ENCODE measurements at regions not wholly inside any gene's neighbourhood (a gene's known extent, or its start where the extent isn't known, plus 50 kb on each side); places are given as distances from the start of the nearest gene placed in this dataset.

DNA sequence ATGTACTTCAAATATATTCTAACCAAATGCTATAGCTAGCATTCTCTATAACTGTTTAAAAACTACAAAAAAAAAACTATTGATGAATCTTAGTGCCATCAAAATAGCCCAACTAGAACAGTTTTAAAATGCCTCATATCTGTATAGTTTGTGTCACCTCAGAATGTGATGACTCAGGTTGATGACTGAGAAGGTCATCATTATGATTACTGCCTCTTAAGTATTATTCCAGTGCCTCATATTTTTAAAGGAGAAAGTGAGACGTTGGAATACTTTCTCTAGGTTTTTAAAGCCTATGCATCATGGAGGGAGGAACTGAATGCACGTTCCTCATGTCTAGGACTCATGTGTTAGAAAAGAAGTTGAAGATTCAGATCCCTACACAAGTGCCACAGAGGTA lies 88.2 kb downstream of the TMA16 start:
- DNase-seq (ENCODE audit: low spot score), result no peak
- intact Hi-C loops (cut with DNase I), result no loop called here

DNA sequence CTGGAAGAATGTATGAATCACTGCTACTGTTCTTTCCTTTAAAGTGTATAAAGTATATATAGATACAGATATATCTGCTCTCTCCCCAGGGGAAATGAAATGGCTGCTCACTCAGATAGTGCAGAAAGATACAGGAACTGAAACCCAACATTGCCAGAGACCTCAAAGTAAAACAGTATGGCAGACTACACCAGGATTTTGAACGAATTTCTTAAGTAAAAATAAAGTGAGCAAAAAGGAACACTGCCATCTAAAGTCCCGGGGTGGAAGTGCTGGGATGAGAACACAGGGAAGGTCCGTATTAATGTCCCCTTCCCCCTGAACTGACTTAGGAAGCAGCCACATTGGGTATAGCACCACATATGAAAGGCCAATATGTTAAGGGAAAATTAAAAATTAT lies 93.4 kb downstream of the TMA16 start:
- DNase-seq (ENCODE audit: low spot score), result no peak
- intact Hi-C loops (cut with DNase I), result no loop called here

DNA sequence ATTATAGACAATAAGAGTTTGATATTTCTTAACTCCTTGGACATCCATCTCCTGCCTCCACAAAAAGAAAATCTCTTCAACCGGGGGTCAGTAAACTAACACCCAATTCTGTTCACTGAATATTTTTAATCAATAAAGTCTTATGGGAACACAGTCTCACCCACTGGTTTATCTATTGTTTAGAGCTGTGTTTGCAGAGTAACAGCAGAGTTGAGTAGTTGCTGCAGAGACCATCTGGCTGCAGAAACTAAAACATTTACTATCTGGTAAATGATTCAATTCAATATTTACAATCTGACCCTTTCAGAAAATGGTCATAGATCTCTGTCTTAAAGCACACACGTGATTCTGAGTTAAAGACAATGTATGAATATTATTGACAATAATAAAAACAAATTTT lies 94.0 kb downstream of the TMA16 start:
- no peak for DNase-seq (ENCODE audit: low spot score)
- intact Hi-C loops (cut with DNase I), result no loop called here

DNA sequence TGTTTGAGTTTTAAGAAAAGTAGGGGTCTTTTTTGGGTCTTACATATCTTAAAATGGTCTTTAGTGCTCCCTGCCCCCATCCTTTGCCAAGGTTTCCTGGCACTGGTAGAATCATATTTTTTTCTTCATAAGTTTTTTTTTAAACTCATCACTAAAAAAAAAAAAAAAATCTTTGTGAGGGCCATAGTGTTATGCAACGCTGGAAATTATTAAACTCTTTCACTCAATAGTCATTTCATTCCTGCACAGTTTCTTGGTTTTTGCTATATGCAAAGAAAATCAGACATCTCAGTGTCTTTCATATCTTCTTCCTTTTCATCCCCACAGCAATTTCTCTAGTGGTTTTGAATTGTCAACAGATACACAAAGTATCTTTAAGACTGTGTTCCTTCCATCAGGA lies 95.6 kb downstream of the TMA16 start:
- intact Hi-C loops (cut with DNase I), result no loop called here
- no peak for DNase-seq (ENCODE audit: low spot score)

DNA sequence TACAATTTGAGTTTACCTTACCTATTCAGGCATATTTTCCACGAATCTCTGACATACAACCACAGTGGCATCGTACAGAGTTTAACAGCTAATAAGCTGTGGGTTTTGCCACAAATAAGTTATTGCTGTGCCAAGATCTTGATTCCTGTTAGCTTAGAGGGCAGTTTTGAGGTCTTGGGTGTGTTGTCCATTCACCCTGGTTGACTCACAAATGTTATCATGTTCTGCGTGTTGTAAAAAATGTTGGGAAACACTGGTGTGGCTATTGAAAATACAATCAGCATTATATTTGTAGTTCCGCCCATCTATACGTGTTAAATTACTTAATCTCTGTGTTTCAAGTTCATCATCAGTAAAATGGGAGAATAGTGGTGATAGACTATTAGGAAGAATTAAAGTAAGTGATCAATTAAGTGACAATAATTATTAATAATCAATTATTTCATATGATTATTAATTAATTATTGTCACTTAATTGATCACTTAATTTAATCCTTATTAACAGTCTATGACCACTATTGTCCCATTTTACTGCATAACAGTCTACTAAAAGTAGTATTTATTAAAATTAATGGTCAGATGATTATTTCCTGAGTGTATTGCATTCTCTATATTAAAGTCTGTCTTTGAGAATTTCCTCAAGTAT lies 96.3 kb downstream of the TMA16 start:
- intact Hi-C loops (cut with DNase I), result no loop called here
- no peak for DNase-seq (ENCODE audit: low spot score)

DNA sequence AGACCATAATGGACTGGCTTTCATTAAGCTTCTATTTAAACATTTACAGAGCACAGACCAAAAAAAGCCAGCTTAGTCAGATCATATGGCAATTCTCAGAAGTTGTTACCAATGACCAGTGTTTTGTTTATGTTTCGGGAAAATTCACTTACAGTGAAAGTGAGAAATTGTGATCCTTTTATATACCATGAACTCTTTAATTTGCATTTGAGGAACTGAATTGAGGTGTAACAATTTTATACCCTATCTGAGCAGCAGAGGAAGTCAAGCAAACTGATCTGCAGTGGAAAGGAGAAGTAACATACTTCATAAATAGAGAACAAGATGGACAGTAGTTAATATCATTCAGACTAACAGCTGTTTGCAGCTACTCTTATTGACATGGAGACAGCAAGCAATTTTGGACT lies 97.1 kb downstream of the TMA16 start:
- DNase-seq (ENCODE audit: low spot score), result no peak
- intact Hi-C loops (cut with DNase I), result no loop called here

DNA sequence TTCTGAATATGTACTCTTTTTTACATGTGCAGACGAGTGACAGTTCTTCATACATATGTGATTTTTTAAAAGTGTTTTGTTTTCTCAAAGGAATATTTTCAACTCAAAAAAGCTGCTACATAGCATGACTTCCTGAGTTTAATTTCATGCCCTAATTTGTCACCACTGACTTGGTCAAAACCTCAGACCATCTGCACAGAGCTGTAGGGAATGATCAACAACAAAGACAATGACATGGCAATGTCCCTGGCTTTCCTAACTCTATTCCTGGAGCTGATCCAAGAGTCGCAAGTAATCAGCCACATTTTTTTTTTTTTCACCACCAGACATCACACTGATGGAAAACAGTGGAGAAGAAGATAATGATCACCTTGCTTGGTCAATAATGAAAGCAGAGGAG lies 97.7 kb downstream of the TMA16 start:
- DNase-seq (ENCODE audit: low spot score), result no peak
- intact Hi-C loops (cut with DNase I), result no loop called here

DNA sequence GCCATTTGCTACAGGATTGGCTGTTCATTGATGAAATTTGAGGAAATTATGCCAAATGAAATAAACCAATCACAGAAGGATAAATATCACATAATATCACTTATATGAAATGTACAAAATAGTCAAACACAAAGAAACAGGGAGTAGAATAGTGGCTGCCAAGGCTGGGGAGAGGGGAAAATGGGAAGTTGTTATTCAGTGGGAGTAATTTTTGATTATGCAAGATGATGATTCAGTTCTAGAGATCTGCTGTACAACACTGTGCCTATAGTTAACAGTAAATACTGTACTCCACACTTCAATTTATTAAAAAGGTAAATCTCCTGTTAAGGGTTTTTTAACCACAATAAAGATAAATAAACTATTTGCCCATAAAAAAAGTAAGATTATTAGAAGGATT lies 101.1 kb downstream of the TMA16 start:
- DNase-seq (ENCODE audit: low spot score), result no peak

DNA sequence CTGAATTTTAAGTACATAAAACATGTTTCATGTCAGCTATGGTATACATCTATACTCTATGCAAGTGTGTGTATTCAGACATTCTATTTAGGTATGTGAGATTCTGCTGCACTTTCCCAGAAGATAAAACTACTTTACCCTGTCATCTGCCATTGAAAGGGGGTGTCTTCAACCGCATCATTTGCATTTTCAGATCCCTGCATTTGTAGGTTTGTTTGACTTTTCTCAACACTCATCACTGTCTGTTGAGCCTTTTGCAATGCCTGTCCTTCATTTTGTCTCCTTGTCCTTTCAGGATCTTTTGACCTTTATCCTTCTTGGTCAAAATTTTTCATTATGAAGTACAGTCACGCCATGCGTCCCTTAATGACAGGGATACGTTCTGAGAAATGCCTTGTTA lies 103.5 kb downstream of the TMA16 start:
- DNase-seq (ENCODE audit: low spot score), result no peak
- intact Hi-C loops (cut with DNase I), result no loop called here

More for the DNA sequence above, 101.1 kb downstream of the TMA16 start:
- intact Hi-C loops (cut with DNase I), result no loop called here

DNA sequence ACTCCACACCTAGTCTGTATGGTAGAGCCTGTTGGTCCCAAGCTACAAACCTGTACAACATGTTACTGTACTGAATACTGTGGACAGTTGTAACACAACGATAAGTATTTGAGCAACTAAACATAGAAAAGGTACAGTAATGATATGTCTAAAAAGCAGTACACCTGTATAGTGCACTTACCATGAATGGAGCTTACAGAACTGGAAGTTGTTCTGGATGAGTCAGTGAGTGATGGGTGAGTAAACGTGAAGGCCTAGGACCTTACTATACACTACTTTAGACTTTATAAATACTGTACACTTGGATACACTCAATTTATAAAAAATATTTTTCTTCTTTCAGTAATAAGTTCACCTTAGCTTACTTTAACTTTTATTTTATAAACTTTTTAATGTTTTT lies 104.0 kb downstream of the TMA16 start:
- no peak for DNase-seq (ENCODE audit: low spot score)
- intact Hi-C loops (cut with DNase I), result no loop called here

DNA sequence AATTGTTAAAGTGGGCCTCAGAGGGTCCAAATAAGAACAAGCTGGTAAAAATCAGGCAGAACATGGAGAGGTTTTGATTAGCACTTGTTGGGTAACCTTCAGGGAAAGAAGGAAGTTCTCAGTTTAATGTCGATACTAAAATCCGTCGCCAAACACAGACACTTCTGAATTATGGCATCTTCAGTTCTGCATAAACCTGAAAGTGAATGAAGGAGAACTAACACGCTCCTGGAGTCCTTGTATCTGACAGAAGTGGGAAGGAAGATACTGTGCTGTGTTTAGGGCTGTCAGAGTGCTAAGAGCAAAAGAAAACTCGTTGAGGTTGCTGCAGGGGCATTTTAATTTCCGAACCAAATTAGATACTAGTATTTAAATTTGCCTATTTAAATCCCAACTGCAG lies 106.2 kb downstream of the TMA16 start:
- intact Hi-C loops (cut with DNase I), result no loop called here
- no peak for DNase-seq (ENCODE audit: low spot score)

DNA sequence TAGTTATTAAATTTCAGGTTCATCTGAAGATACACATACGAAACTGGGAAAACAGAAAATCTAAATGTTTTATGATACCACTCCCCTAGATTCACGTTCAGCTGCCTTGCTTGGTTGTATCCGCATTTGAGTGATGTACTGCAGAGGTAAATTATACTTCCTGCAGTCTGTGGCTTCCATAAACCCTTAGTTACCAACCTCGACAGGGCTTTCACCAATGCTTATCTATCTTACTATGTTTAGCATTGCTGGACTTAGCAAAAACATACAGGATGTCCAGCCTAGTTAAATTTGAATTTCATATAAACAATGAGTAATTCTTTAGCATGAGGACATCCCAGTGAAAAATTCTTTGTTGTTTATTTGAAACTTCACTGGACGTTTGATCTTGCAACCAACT lies 108.8 kb downstream of the TMA16 start:
- intact Hi-C loops (cut with DNase I), result no loop called here
- no peak for DNase-seq (ENCODE audit: low spot score)

DNA sequence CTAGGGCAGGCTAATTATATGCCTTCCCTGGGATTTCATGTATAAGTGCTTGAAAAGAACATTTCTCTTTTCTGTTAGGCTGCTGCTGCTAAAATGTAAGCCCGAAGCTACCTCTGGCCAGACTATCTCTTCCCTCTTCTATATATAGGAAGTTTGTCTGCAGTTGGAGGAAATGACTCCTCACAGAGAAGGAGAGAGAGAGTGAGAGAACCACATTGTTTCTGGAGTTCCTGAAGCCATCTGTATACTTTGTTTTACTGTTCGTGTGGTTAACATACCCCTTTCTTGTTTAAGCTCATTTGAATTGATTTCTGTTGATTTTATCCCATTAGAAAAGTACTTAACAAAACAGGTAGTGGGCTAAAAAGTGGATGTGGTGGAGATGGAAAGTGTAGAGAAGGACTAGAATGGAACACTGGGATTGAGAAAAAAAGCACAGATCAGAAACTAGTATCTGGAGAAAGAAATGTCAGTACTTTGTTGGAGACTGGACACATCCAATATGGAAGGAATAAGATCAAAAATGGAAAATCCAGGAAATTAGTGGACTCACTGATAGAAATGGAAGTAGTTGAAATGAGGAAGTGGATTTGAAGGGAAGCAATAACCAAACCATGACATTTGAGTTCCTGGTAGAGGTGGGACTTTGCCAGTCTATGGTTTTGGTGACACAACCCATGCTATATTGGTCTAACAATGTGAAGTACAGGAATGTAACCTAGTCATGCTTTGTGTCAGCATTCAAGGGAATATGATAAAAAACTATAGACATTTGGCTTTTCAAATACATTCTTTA lies 112.6 kb downstream of the TMA16 start:
- intact Hi-C loops (cut with DNase I), result no loop called here
- DNase-seq (ENCODE audit: low spot score), result no peak

DNA sequence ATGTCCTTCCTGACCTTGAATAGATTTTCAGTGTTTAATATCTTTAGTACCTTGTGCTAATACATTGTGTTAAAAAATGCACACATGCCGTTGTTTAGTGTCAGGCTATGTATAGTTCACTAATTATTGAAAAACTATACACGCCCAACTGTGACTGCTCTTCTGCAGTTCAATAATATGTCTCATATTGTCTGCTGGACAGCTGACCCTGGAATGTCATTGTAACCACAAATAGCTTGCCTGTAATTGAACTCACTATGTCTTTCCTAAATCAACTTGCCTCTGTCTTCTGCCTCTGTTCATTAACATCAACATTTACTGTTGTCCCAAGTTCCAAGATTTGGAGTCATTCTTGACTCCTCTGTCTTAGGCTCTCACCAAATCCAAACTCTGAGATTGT lies 114.5 kb downstream of the TMA16 start:
- intact Hi-C loops (cut with DNase I), result no loop called here
- no peak for DNase-seq (ENCODE audit: low spot score)

DNA sequence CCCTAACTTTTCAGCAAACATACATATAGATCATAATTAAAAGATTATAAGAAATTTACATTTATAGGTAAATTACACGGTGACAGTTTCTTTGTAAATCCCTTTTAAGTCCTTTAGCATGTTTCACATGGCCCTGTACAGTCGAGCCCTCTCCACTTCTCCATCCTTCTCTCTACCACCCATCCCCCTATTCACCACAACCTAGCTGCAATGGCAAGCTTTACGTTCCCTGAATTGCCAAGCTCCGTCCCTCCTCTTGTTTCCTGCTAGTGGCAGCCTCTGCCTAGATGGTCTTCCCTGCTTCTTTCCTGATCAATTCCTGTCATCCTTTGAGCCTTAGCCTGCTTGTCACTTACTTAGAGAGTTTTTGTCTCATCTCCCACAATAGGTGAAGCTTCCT lies 116.2 kb downstream of the TMA16 start:
- intact Hi-C loops (cut with DNase I), result no loop called here
- DNase-seq (ENCODE audit: low spot score), result no peak

DNA sequence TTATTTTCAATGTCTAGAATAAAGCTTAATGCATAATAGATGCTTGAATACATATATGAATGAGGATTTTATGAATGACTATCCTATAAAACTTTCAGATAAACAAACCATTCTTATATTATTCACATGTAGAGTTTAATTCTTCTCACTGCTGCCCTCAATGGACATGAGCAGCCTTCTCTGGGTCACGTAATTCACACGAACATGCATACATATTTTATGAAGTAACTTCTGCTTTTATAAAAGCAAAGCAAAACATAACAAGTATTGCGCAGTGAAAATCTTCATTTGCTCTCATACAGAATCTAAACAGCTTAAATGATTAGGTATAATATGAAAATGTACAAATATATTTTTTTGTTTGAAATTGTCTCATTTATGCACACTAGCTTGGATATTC lies 116.7 kb downstream of the TMA16 start:
- no peak for DNase-seq (ENCODE audit: low spot score)
- intact Hi-C loops (cut with DNase I), result no loop called here

DNA sequence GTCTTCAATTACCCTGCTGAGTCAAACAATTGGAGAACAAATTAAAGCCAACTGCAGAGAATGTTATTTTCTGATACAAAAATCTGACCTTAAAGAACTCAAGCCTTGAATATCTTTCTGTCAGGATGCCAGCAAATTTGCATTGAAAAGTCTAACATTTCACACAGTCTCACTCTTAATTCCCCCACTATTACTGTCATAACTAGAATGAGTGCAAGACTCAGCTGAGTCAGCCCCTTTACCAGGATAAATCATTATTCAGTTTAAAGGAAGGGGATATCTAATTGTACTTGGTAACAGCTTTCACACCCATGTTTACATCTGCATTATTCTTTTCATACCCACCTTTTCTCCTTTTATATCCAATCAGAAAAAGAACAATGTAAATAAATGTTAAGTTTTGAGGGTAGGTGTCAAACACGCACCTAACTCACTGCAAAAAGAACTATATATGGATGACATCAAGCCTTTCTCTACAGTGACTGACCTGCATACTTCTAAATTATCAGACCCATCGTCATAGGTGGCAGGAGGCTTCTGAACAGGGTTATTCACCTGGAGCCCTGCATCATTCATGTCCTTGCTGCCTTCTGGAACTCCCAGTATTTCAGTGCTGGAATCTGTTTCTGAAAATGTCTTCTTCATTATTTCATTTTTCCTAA lies 117.4 kb downstream of the TMA16 start:
- intact Hi-C loops (cut with DNase I), result no loop called here
- no peak for DNase-seq (ENCODE audit: low spot score)

DNA sequence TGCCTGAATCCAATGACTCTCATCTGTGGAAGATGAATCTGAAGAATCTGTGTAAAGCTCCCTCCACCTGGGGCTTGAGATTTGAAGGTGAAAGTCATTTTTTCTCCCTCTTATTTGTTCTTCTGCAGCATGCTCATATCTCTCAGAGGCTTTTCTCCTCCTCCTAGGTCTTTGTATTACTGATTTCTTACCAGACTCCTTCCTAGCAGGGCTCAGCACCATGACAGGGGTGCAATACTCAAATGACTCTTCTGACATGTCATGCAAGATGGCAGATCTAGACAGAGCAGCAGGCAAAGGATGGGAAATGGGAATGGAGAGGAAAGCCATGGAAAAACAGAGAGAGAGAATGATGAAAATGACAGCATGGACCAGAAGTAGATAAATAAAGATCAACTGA lies 118.3 kb downstream of the TMA16 start:
- no peak for DNase-seq (ENCODE audit: low spot score)
- intact Hi-C loops (cut with DNase I), result no loop called here

DNA sequence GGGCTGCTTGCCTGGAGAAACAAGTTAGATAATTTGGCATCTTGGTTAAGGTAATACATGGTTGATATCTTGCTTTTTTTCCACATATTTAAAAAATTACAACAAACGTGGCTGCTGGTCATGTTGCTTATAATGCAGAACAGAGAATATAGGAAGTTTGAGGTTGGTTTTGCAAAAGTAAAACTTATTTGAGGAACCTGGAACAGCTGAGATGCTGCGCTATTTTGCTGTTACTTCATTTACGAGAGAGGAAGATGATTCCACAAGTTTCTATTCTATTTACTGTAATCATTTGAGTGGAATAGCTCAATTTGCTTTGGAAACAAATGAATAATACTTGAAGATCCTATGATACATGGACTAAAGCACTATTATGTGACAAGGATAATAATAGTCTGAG lies 118.9 kb downstream of the TMA16 start:
- intact Hi-C loops (cut with DNase I), result no loop called here
- no peak for DNase-seq (ENCODE audit: low spot score)

DNA sequence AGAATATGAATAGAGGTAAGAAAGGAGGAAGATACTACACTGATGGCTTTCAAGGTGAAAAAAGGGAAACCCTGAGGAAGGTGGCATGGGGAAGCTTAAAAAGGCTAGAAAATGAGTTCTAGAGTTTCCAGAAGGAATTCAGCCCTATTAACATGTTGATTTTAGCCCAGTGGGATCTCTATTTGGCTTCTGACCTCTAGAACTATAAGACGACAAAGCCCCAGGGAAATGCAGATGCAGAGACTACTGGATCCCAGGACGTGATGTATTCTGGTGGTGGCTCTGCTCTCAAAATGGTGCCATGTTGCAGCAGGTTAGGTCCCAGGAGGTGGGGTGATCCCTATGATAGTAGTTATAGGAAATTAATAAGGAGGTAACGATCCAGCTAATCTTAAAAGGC lies 120.4 kb downstream of the TMA16 start:
- no peak for DNase-seq (ENCODE audit: low spot score)
- intact Hi-C loops (cut with DNase I), result no loop called here

DNA sequence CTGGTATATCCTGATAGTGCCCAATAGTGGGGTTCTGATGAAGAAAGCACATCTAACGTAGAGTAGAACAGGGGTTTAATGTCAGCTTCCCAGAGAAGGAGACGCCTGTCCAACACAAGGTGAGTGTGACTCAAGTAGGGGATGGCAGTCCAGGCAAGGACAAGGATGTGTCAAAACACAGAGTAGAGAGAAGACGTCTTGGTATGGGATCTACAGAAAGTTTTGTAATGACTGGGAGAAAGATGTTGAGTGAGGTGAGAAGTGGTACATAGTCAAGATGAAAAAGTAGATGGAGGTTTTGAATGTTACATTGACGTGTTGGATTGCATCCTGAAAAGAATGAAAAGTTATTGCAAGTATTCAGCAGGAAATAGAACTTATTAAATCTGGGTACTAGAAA lies 124.4 kb downstream of the TMA16 start:
- no peak for DNase-seq (ENCODE audit: low spot score)
- intact Hi-C loops (cut with DNase I), result no loop called here
